B cell (primary cell): ENCODE measurements at regions not wholly inside any gene's neighbourhood (a gene's known extent, or its start where the extent isn't known, plus 50 kb on each side); places are given as distances from the start of the nearest gene placed in this dataset.

ENCODE experiments used
- EZH2 ChIP-seq: IDR thresholded peaks from 2 replicates; pipeline ENCODE4 v1.6.1; 2012; ENCODE audit warnings: borderline replicate concordance, low read depth, mild to moderate bottlenecking, moderate library complexity, low read length; ENCODE audit not compliant: insufficient read depth, poor library complexity, severe bottlenecking
- TF ChIP-seq, protein P1 (sequence below): fragments of 200-600 bp; IDR thresholded peaks from one replicate; pipeline ENCODE4 v1.8.0; 2022; ENCODE audit warnings: antibody characterized with exemption, mild to moderate bottlenecking

DNA sequence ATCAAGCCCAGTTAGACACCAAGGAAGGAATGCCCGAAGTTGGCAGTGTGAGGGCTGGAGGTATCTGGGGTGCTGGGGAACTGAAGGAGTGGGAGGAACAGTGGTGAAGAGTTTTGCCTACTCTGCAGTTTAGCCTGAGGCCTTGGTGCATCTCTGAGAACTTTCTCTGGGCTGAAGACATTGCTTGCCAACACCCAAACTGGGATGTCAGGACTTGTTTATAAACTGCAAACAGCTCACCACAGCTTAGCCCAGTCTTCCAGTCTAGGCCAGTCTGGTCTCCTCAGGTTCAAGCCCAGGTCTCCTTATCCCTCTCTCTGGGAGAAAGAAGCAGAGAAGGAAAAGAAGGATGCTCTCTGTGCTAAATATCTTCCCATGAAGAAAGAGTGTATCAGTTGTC is 68.0 kb upstream of the BOC start:
- TF ChIP-seq, protein P1, sequence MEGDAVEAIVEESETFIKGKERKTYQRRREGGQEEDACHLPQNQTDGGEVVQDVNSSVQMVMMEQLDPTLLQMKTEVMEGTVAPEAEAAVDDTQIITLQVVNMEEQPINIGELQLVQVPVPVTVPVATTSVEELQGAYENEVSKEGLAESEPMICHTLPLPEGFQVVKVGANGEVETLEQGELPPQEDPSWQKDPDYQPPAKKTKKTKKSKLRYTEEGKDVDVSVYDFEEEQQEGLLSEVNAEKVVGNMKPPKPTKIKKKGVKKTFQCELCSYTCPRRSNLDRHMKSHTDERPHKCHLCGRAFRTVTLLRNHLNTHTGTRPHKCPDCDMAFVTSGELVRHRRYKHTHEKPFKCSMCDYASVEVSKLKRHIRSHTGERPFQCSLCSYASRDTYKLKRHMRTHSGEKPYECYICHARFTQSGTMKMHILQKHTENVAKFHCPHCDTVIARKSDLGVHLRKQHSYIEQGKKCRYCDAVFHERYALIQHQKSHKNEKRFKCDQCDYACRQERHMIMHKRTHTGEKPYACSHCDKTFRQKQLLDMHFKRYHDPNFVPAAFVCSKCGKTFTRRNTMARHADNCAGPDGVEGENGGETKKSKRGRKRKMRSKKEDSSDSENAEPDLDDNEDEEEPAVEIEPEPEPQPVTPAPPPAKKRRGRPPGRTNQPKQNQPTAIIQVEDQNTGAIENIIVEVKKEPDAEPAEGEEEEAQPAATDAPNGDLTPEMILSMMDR: no peak
- no peak for TF ChIP-seq EZH2
